H1 (cell line): ENCODE measurements at regions not wholly inside any gene's neighbourhood (a gene's known extent, or its start where the extent isn't known, plus 50 kb on each side); places are given as distances from the start of the nearest gene placed in this dataset.

Source experiments
- CTCF ChIA-PET: fragments of 300-600 bp; sonication (Branson Sonifier 250); formaldehyde crosslinking; loops from one replicate; lab custom pipeline; 2021; ENCODE audit not compliant: partially characterized antibody; lab: Charles Lee
- POLR2A ChIA-PET: fragments of 300-600 bp; sonication (Branson Sonifier 250); formaldehyde crosslinking; loops from one replicate; lab custom pipeline; 2021; ENCODE audit warnings: inconsistent platforms; ENCODE audit not compliant: partially characterized antibody; lab: Charles Lee
- DNase-seq, 2 experiments: peaks; one replicate each; pipeline versions ENCODE4 v3.0.0 to v3.0.0-alpha.2; 2010 to 2022; ENCODE audit warnings: low spot score in 2 of 2, low read depth in 1 of 2, mixed read lengths in 1 of 2
- FAIRE-seq: peaks from 2 replicates; lab custom pipeline; 2011; peaks lifted over from hg19 to GRCh38; lab: Jason Lieb, UNC
- H2AFZ ChIP-seq: 2 replicates; pipeline ENCODE4 v1.8.1; 2012; ENCODE audit warnings: low read length, inconsistent platforms
- H2AK5ac ChIP-seq: 2 replicates; pipeline ENCODE4 v1.6.1; 2013; ENCODE audit warnings: low read depth, low read length
- H2BK120ac ChIP-seq: replicated peaks from 2 replicates; pipeline ENCODE3; 2013; ENCODE audit warnings: low read depth, low read length, inconsistent platforms
- H2BK12ac ChIP-seq: 2 replicates; pipeline ENCODE4 v1.6.1; 2013; ENCODE audit warnings: low read depth, low read length
- H2BK15ac ChIP-seq: 2 replicates; pipeline ENCODE4 v1.6.1; 2013; ENCODE audit warnings: low read length
- H2BK20ac ChIP-seq: 2 replicates; pipeline ENCODE4 v1.6.1; 2013; ENCODE audit warnings: low read length
- H2BK5ac ChIP-seq: 2 replicates; pipeline ENCODE4 v1.6.1; 2013; ENCODE audit warnings: low read depth, low read length
- H3K14ac ChIP-seq: 2 replicates; pipeline ENCODE4 v1.6.1; 2013; ENCODE audit warnings: inconsistent platforms; ENCODE audit not compliant: insufficient read length
- H3K18ac ChIP-seq: 2 replicates; pipeline ENCODE4 v1.6.1; 2013; ENCODE audit warnings: low read length; ENCODE audit errors: extremely low read depth
- H3K23ac ChIP-seq: 2 replicates; pipeline ENCODE4 v1.6.1; 2013; ENCODE audit warnings: inconsistent platforms; ENCODE audit not compliant: insufficient read length
- H3K23me2 ChIP-seq: 2 replicates; pipeline ENCODE4 v1.6.1; 2013; ENCODE audit warnings: low read depth, low read length
- H3K27ac ChIP-seq: 2 replicates; pipeline ENCODE4 v1.6.1; 2011; ENCODE audit warnings: low read depth, low read length, inconsistent platforms
- H3K27me3 ChIP-seq, 4 experiments: replicated peaks in 1 of 4; 1 replicate in 1 of 4; 2 replicates in 3 of 4; pipeline versions ENCODE4 v1.6.1 to v1.8.1; 2011 to 2013; ENCODE audit warnings: low read length in 3 of 4, mild to moderate bottlenecking in 3 of 4, inconsistent platforms in 2 of 4, mixed read lengths in 2 of 4, moderate library complexity in 1 of 4; ENCODE audit not compliant: control insufficient read depth in 3 of 4, insufficient read depth in 3 of 4; ENCODE audit errors: extremely low read depth in 1 of 4
- H3K36me3 ChIP-seq, 4 experiments: 2 replicates each; pipeline versions ENCODE4 v1.6.1 to v1.8.1; 2011 to 2013; ENCODE audit warnings: mild to moderate bottlenecking in 4 of 4, low read length in 3 of 4, moderate library complexity in 2 of 4, control low read depth in 1 of 4, inconsistent platforms in 1 of 4; ENCODE audit not compliant: insufficient read depth in 4 of 4, control insufficient read depth in 2 of 4
- H3K4ac ChIP-seq: replicated peaks from 2 replicates; pipeline ENCODE3; 2013; ENCODE audit warnings: low read length, low read depth, mixed read lengths, inconsistent platforms; ENCODE audit not compliant: insufficient read length
- H3K4me1 ChIP-seq, 4 experiments: replicated peaks in 1 of 4; 1 replicate in 1 of 4; 2 replicates in 3 of 4; pipeline versions ENCODE4 v1.6.1 to v1.8.1; 2011 to 2013; ENCODE audit warnings: low read length in 3 of 4, inconsistent platforms in 2 of 4, mixed read lengths in 1 of 4; ENCODE audit not compliant: insufficient read depth in 4 of 4, control insufficient read depth in 3 of 4
- H3K4me2 ChIP-seq, 2 experiments: 2 replicates each; pipeline versions ENCODE4 v1.6.1 to v1.8.1; 2011 to 2013; ENCODE audit warnings: low read depth in 2 of 2, low read length in 2 of 2, control low read depth in 1 of 2, inconsistent platforms in 1 of 2, mild to moderate bottlenecking in 1 of 2; ENCODE audit not compliant: insufficient read depth in 1 of 2
- H3K4me3 ChIP-seq, 4 experiments: fragments of 200-600, 300-600 bp in 1 of 4; sonication (generic), shearing (Covaris generic), sonication (Bioruptor Twin) in 1 of 4; 2 replicates each; pipeline versions ENCODE4 v1.5.1 to v1.8.1; 2011 to 2016; ENCODE audit warnings: low read length in 4 of 4, low read depth in 3 of 4, control low read depth in 2 of 4, inconsistent platforms in 2 of 4, mild to moderate bottlenecking in 2 of 4, mixed read lengths in 1 of 4, moderate library complexity in 1 of 4; ENCODE audit not compliant: insufficient read depth in 2 of 4; ENCODE audit errors: extremely low read depth in 1 of 4
- H3K56ac ChIP-seq: replicated peaks from 2 replicates; pipeline ENCODE3; 2013; ENCODE audit warnings: low read depth, mild to moderate bottlenecking, mixed read lengths, low read length, inconsistent platforms; ENCODE audit not compliant: insufficient read length
- H3K79me1 ChIP-seq: 2 replicates; pipeline ENCODE4 v1.6.1; 2013; ENCODE audit warnings: low read depth, low read length, control low read depth
- H3K79me2 ChIP-seq, 2 experiments: 2 replicates each; pipeline versions ENCODE4 v1.6.1 to v1.8.1; 2012 to 2013; ENCODE audit warnings: low read length in 2 of 2, mild to moderate bottlenecking in 2 of 2, inconsistent platforms in 1 of 2; ENCODE audit not compliant: insufficient read depth in 2 of 2, control insufficient read depth in 1 of 2
- H3K9ac ChIP-seq, 4 experiments: replicated peaks in 1 of 4; 1 replicate in 1 of 4; 2 replicates in 3 of 4; pipeline versions ENCODE4 v1.6.1 to v1.8.1; 2011 to 2013; ENCODE audit warnings: low read depth in 3 of 4, low read length in 3 of 4, control low read depth in 2 of 4, mild to moderate bottlenecking in 2 of 4, moderate library complexity in 2 of 4, inconsistent platforms in 1 of 4; ENCODE audit errors: extremely low read depth in 1 of 4
- H3K9me3 ChIP-seq, 2 experiments: 2 replicates each; pipeline versions ENCODE4 v1.6.1 to v1.8.1; 2012 to 2013; ENCODE audit warnings: mild to moderate bottlenecking in 2 of 2, moderate library complexity in 2 of 2, control low read depth in 1 of 2, inconsistent platforms in 1 of 2, low read depth in 1 of 2, low read length in 1 of 2, mixed read lengths in 1 of 2; ENCODE audit not compliant: insufficient read depth in 2 of 2
- H4K20me1 ChIP-seq, 2 experiments: replicated peaks in 1 of 2; 2 replicates each; pipeline versions ENCODE3 to v1.8.1; 2011 to 2013; ENCODE audit warnings: inconsistent platforms in 2 of 2, low read length in 2 of 2, mild to moderate bottlenecking in 1 of 2; ENCODE audit not compliant: insufficient read depth in 2 of 2, control insufficient read depth in 1 of 2
- H4K5ac ChIP-seq: 2 replicates; pipeline ENCODE4 v1.6.1; 2013; ENCODE audit warnings: low read length, low read depth, mixed read lengths, inconsistent platforms; ENCODE audit not compliant: insufficient read length
- H4K8ac ChIP-seq: 2 replicates; pipeline ENCODE4 v1.8.0; 2013; ENCODE audit warnings: mild to moderate bottlenecking, moderate library complexity, low read length, inconsistent platforms; ENCODE audit not compliant: insufficient read depth; ENCODE audit errors: extremely low read depth
- H4K91ac ChIP-seq: replicated peaks from 2 replicates; pipeline ENCODE3; 2013; ENCODE audit warnings: low read length, mixed read lengths, inconsistent platforms; ENCODE audit not compliant: insufficient read length
- PHF8 ChIP-seq: fragments of 200-600 bp; sonication (generic); conservative IDR thresholded peaks from 2 replicates; pipeline ENCODE4 v1.7.1; 2012; ENCODE audit warnings: low read depth, mild to moderate bottlenecking, inconsistent platforms, low read length, moderate library complexity
- TEAD4 ChIP-seq: IDR thresholded peaks from 2 replicates; pipeline ENCODE4 v1.6.1; 2012; ENCODE audit warnings: low read depth, low read length, inconsistent platforms, mixed read lengths
- WGBS, 2 experiments: shearing (Covaris generic) in 1 of 2; methylation state at CpG; one replicate each; pipeline versions ENCODE4 v1.1.6 to v1.1.7; 2013 to 2015; ENCODE audit warnings: low lambda C conversion rate in 2 of 2, mixed read lengths in 2 of 2, inconsistent platforms in 1 of 2, low coverage in 1 of 2, missing lambda C conversion rate in 1 of 2; ENCODE audit not compliant: insufficient replicate concordance in 2 of 2, insufficient coverage in 1 of 2, insufficient read length in 1 of 2; ENCODE audit errors: extremely low coverage in 1 of 2, missing lambda C conversion rate in 1 of 2; 5-methylcytosine and 5-hydroxymethylcytosine counted together

GRCh38 chr13:33362986-33363727 is 77.6 kb upstream of the STARD13 start:
- WGBS, 2 experiments = 84% methylated on average over 2 of the region's 2 CpGs; no CpG with 5 or more reads in 1 of the 2 experiments

More at GRCh38 chr13:33362986-33363727, 77.6 kb upstream of the STARD13 start:
- Histone ChIP-seq H3K18ac (no peak overlapping the region), H2BK120ac (no peak overlapping the region), H4K91ac (no peak overlapping the region), H4K20me1 (no peaks in the 10 kb centered on the region), H3K79me1 (no peaks in the 10 kb centered on the region), H3K4ac (no peak overlapping the region), H3K4me3 (no peak overlapping the region), H3K36me3 (no peaks in the 10 kb centered on the region), H2BK12ac (no peak overlapping the region), H3K4me2 (no peak overlapping the region), H4K5ac (no peak overlapping the region), H3K79me2 (no peaks in the 10 kb centered on the region), H2AFZ (no peak overlapping the region), H3K14ac (no peak overlapping the region), H3K27ac (no peak overlapping the region), H2BK15ac (no peak overlapping the region), H3K27me3 (no peaks in the 10 kb centered on the region), H3K23ac (no peak overlapping the region), H2BK5ac (no peak overlapping the region), H3K9me3 (peaks cover 0 to 4% of the 10 kb centered on the region in 2 experiments; a peak in 1 of 4 replicates), H4K8ac (no peak overlapping the region), H3K4me1 (no peaks in the 10 kb centered on the region), H2AK5ac (no peak overlapping the region), H2BK20ac (no peak overlapping the region), H3K9ac (no peak overlapping the region), H3K23me2 (no peaks in the 10 kb centered on the region), H3K56ac (no peak overlapping the region)
- POLR2A ChIA-PET = no interaction called here
- TF ChIP-seq TEAD4 = no peak
- no peak for TF ChIP-seq PHF8
- CTCF ChIA-PET = interaction anchor here (0.6 kb wide), 1 partner anchor 1279 kb away, joined by 3 read pairs; no protein-coding TSS in a partner anchor
- DNase-seq (no peak), FAIRE-seq (no peak)
